Endodermal cell (in vitro differentiated cells): ENCODE measurements at regions not wholly inside any gene's neighbourhood (a gene's known extent, or its start where the extent isn't known, plus 50 kb on each side); places are given as distances from the start of the nearest gene placed in this dataset.

Experiments
- DNase-seq: peaks from one replicate; pipeline ENCODE4 v3.0.0-alpha.2; 2017
- H3K27ac ChIP-seq: 2 replicates; pipeline ENCODE4 v1.5.1; 2013; ENCODE audit warnings: mild to moderate bottlenecking, low read depth, low read length, moderate library complexity
- H3K27me3 ChIP-seq: 2 replicates; pipeline ENCODE4 v1.6.1; 2013; ENCODE audit warnings: mild to moderate bottlenecking, low read length, moderate library complexity; ENCODE audit not compliant: insufficient read depth, control insufficient read depth, poor library complexity, severe bottlenecking
- H3K36me3 ChIP-seq: 2 replicates; pipeline ENCODE4 v1.7.0; 2013; ENCODE audit warnings: mild to moderate bottlenecking, low read length, moderate library complexity; ENCODE audit not compliant: control insufficient read depth, insufficient read depth
- H3K4me1 ChIP-seq: one replicate; pipeline ENCODE4 v1.7.0; 2013; ENCODE audit warnings: low read length; ENCODE audit not compliant: control insufficient read depth, insufficient read depth
- H3K4me3 ChIP-seq: 2 replicates; pipeline ENCODE4 v1.5.1; 2013; ENCODE audit warnings: mild to moderate bottlenecking, low read length, moderate library complexity
- H3K9ac ChIP-seq: 2 replicates; pipeline ENCODE4 v1.6.1; 2013; ENCODE audit warnings: mild to moderate bottlenecking, low read length, moderate library complexity; ENCODE audit not compliant: poor library complexity, severe bottlenecking; ENCODE audit errors: extremely low read depth
- H3K9me3 ChIP-seq: 2 replicates; pipeline ENCODE4 v1.6.1; 2013; ENCODE audit warnings: mild to moderate bottlenecking, low read length, moderate library complexity; ENCODE audit not compliant: control insufficient read depth
- H3K27ac Mint-ChIP-seq: 2 replicates; pipeline ENCODE4 v1.8.0; 2020; ENCODE audit warnings: mixed read lengths
- H3K27me3 Mint-ChIP-seq: 2 replicates; pipeline ENCODE4 v1.8.0; 2021; ENCODE audit warnings: mild to moderate bottlenecking, mixed read lengths; ENCODE audit not compliant: insufficient read depth
- H3K36me3 Mint-ChIP-seq: 2 replicates; pipeline ENCODE4 v1.8.0; 2020; ENCODE audit warnings: low read depth, mixed read lengths
- H3K4me1 Mint-ChIP-seq: 2 replicates; pipeline ENCODE4 v1.8.0; 2020; ENCODE audit warnings: mixed read lengths
- H3K4me3 Mint-ChIP-seq: 2 replicates; pipeline ENCODE4 v1.8.0; 2020; ENCODE audit warnings: mild to moderate bottlenecking, moderate library complexity, mixed read lengths
- H3K9me3 Mint-ChIP-seq: 2 replicates; pipeline ENCODE4 v1.8.0; 2020; ENCODE audit warnings: mild to moderate bottlenecking, mixed read lengths
- CTCF ChIP-seq: fragments of 200-600 bp; sonication (generic); conservative IDR thresholded peaks from 2 replicates; pipeline ENCODE4 v1.5.0; 2021; ENCODE audit warnings: antibody characterized with exemption, mild to moderate bottlenecking
- WGBS, 2 experiments: methylation state at CpG; one replicate each; pipeline versions ENCODE4 v1.1.5 to v1.1.7; 2013; ENCODE audit warnings: missing lambda C conversion rate in 2 of 2, mixed read lengths in 1 of 2; ENCODE audit not compliant: insufficient coverage in 1 of 2, insufficient read length in 1 of 2; 5-methylcytosine and 5-hydroxymethylcytosine counted together

DNA sequence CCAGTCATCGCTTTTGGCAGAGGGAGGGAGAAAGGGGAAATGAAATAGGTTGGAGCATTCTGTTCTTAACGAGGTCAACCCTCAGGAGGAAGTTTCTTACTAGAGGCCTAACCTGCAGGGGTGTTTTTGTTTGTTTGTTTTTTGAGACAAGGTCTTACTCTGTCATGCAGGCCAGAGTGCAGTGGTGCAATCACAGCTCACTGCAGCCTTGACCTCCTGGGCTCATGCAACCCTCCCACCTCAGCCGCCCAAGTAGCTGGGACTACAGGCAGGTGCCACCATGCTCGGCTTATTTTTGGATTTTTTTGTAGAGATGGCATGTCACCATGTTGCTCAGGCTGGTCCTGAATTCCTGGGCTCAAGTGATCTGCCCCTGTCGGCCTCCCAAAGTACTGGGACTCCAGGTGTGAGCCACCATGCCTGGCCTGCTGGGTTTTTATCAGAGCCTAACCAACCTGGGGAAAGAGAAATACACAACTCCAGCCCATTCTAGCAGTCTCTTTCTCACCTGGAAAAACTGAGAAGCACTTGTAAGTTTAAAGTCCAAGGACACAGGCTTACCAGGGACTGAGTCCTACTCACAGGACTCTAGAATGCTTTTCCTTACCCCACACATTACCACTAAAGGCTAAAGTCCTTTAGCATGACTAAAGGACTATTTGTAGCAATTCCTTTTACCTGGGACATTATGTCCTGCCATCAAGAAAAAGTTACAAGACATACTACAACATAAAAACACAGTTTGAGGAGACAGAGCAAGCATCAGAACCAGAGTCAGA, 101.0 kb upstream of the EGFR start:
- H3K27ac Mint-ChIP-seq, result no peak overlapping the region
- no peak for TF ChIP-seq CTCF
- no peak overlapping the region for H3K4me3 ChIP-seq
- peaks cover 2% of the 10 kb centered on the region for H3K4me1 Mint-ChIP-seq
- H3K36me3 ChIP-seq, result no peaks in the 10 kb centered on the region
- H3K4me3 Mint-ChIP-seq, result no peak overlapping the region
- H3K4me1 ChIP-seq, result no peaks in the 10 kb centered on the region
- H3K27me3 ChIP-seq, result no peaks in the 10 kb centered on the region
- 81 to 86% methylated on average over 3 to 5 of the region's 5 CpGs for WGBS, 2 experiments
- H3K9ac ChIP-seq, result no peak overlapping the region
- peaks cover 3% of the 10 kb centered on the region for H3K27me3 Mint-ChIP-seq
- H3K9me3 ChIP-seq, result no peaks in the 10 kb centered on the region
- no peaks in the 10 kb centered on the region for H3K36me3 Mint-ChIP-seq
- no peak for DNase-seq
- H3K27ac ChIP-seq, result no peak overlapping the region
- no peaks in the 10 kb centered on the region for H3K9me3 Mint-ChIP-seq

DNA sequence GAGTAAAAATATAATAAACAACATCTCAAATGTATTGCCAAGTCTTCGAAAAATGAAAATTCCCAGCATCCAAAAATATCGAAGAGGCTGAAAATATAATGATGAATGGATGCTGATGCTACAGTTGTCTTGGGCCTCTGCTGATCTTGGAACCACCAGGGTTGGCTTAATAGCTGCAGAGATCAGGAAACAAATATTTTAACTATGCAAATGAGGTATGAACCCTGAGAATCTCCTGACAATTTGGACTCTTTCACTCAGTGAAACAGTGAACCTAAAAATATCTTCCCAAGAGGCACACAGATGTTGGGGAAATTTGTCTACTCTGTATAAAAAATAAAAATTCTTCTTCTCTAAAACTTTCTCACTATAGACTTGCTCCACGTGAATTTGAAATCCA, 97.7 kb upstream of the EGFR start:
- Histone ChIP-seq H3K9ac (peak overlapping the region; percentile 3), H3K27ac (no peak overlapping the region), H3K4me3 (no peak overlapping the region), H3K4me1 (no peaks in the 10 kb centered on the region), H3K27me3 (no peaks in the 10 kb centered on the region), H3K36me3 (no peaks in the 10 kb centered on the region), H3K9me3 (no peaks in the 10 kb centered on the region)
- 80 to 93% methylated on average over 1 to 3 of the region's 3 CpGs for WGBS, 2 experiments
- peaks cover 2% of the 10 kb centered on the region for H3K4me1 Mint-ChIP-seq
- DNase-seq, result no peak
- no peak overlapping the region for H3K4me3 Mint-ChIP-seq
- no peaks in the 10 kb centered on the region for H3K36me3 Mint-ChIP-seq
- no peak for TF ChIP-seq CTCF
- no peaks in the 10 kb centered on the region for H3K9me3 Mint-ChIP-seq
- peaks cover 6% of the 10 kb centered on the region for H3K27me3 Mint-ChIP-seq
- no peak overlapping the region for H3K27ac Mint-ChIP-seq

GRCh38 chr7:54931532-54931931, 87.3 kb upstream of the EGFR start:
- no peak overlapping the region for H3K27ac ChIP-seq
- peaks cover 34% of the 10 kb centered on the region for H3K27me3 Mint-ChIP-seq
- no peaks in the 10 kb centered on the region for H3K36me3 Mint-ChIP-seq
- H3K36me3 ChIP-seq, result no peaks in the 10 kb centered on the region
- no peaks in the 10 kb centered on the region for H3K9me3 Mint-ChIP-seq
- H3K9ac ChIP-seq, result no peak overlapping the region
- peaks cover 8% of the 10 kb centered on the region for H3K4me1 Mint-ChIP-seq
- no peak for TF ChIP-seq CTCF
- H3K4me3 ChIP-seq, result no peak overlapping the region
- WGBS, 2 experiments, result 86% methylated on average over 1 of the region's 1 CpG; no CpG with 5 or more reads in 1 of the 2 experiments
- peaks cover 10% of the 10 kb centered on the region for H3K27me3 ChIP-seq
- no peak overlapping the region for H3K27ac Mint-ChIP-seq
- H3K4me3 Mint-ChIP-seq, result no peak overlapping the region
- no peak for DNase-seq
- no peaks in the 10 kb centered on the region for H3K9me3 ChIP-seq
- no peaks in the 10 kb centered on the region for H3K4me1 ChIP-seq
